HEK293 (cell line): ENCODE measurements at regions not wholly inside any gene's neighbourhood (a gene's known extent, or its start where the extent isn't known, plus 50 kb on each side); places are given as distances from the start of the nearest gene placed in this dataset.

Source experiments
- CTCF ChIA-PET: fragments of 350-600 bp; formaldehyde crosslinking; extraction: SDS; loops from one replicate; lab custom pipeline; 2021; ENCODE audit warnings: antibody characterized with exemption; lab: Yijun Ruan, JAX
- POLR2A ChIA-PET: fragments of 300-600 bp; formaldehyde crosslinking; extraction: SDS; loops from one replicate; lab custom pipeline; 2020; ENCODE audit warnings: antibody characterized with exemption, inconsistent platforms; lab: Yijun Ruan, JAX
- H3K27ac ChIP-seq: fragments of 200-500 bp; sonication (Bioruptor generic); 2 replicates; pipeline ENCODE4 v1.5.1; 2014; ENCODE audit warnings: low read depth, low read length, control low read depth, inconsistent platforms; ENCODE audit errors: extremely low read depth
- H3K36me3 ChIP-seq, 2 experiments: fragments of 200-500 bp in 1 of 2; sonication (Bioruptor generic) in 1 of 2; 1 replicate in 1 of 2; 2 replicates in 1 of 2; pipeline ENCODE4 v1.5.1; 2014 to 2017; ENCODE audit warnings: inconsistent platforms in 2 of 2, low read length in 2 of 2; ENCODE audit not compliant: control insufficient read depth in 2 of 2, insufficient read depth in 1 of 2
- H3K4me1 ChIP-seq: fragments of 200-500 bp; sonication (Bioruptor generic); 2 replicates; pipeline ENCODE4 v1.5.1; 2014; ENCODE audit warnings: mild to moderate bottlenecking, low read length, inconsistent platforms; ENCODE audit not compliant: control insufficient read depth, insufficient read depth
- H3K4me3 ChIP-seq: 2 replicates; pipeline ENCODE4 v1.5.1; 2011; ENCODE audit warnings: low read depth, mild to moderate bottlenecking, control low read depth, low read length, moderate library complexity
- H3K9me3 ChIP-seq: fragments of 200-500 bp; sonication (Bioruptor generic); 2 replicates; pipeline ENCODE4 v1.5.1; 2014; ENCODE audit warnings: low read depth, low read length, inconsistent platforms; ENCODE audit not compliant: control insufficient read depth, insufficient read depth
- ATF2 ChIP-seq: fragments of 450-650 bp; formaldehyde crosslinking; IDR thresholded peaks from 2 replicates; pipeline ENCODE4 v1.5.1; 2016; ENCODE audit warnings: missing biosample characterization, missing genetic modification characterization, low read depth
- CTCF ChIP-seq: fragments of 450-650 bp; formaldehyde crosslinking; IDR thresholded peaks from 2 replicates; pipeline ENCODE4 v1.5.1; 2016; ENCODE audit warnings: missing biosample characterization, missing genetic modification characterization
- ELK4 ChIP-seq: IDR thresholded peaks from 2 replicates; pipeline ENCODE4 v1.6.1; 2011; ENCODE audit warnings: mild to moderate bottlenecking, low read depth, low read length, borderline replicate concordance
- HOXA7 ChIP-seq: sonication (generic); formaldehyde crosslinking; IDR thresholded peaks from 2 replicates; pipeline ENCODE4 v1.8.1; 2022; ENCODE audit warnings: missing genetic modification reagents, borderline replicate concordance
- YY2 ChIP-seq: fragments of 450-650 bp; formaldehyde crosslinking; IDR thresholded peaks from 2 replicates; pipeline ENCODE4 v1.5.1; 2016; ENCODE audit warnings: missing biosample characterization, missing genetic modification characterization
- ZBTB17 ChIP-seq: fragments of 450-650 bp; formaldehyde crosslinking; IDR thresholded peaks from 2 replicates; pipeline ENCODE4 v1.5.1; 2016; ENCODE audit warnings: missing biosample characterization, missing genetic modification characterization
- ZFP3 ChIP-seq: fragments of 450-650 bp; formaldehyde crosslinking; IDR thresholded peaks from 2 replicates; pipeline ENCODE4 v1.5.1; 2016; ENCODE audit warnings: low read depth, missing biosample characterization, missing genetic modification characterization
- ZNF2 ChIP-seq: fragments of 450-650 bp; formaldehyde crosslinking; IDR thresholded peaks from 2 replicates; pipeline ENCODE4 v1.5.1; 2016; ENCODE audit warnings: missing biosample characterization, missing genetic modification characterization
- ZNF24 ChIP-seq: fragments of 450-650 bp; formaldehyde crosslinking; IDR thresholded peaks from 2 replicates; pipeline ENCODE4 v1.5.1; 2016; ENCODE audit warnings: missing biosample characterization, missing genetic modification characterization
- ZNF558 ChIP-seq: fragments of 450-650 bp; formaldehyde crosslinking; IDR thresholded peaks from 2 replicates; pipeline ENCODE4 v1.5.1; 2016; ENCODE audit warnings: missing biosample characterization, missing genetic modification characterization
- ZNF571 ChIP-seq: fragments of 450-650 bp; formaldehyde crosslinking; IDR thresholded peaks from 2 replicates; pipeline ENCODE4 v1.5.0; 2017; ENCODE audit warnings: missing biosample characterization, missing genetic modification characterization
- ZNF654 ChIP-seq: fragments of 450-650 bp; formaldehyde crosslinking; IDR thresholded peaks from 2 replicates; pipeline ENCODE4 v1.5.1; 2016; ENCODE audit warnings: low read depth, missing biosample characterization, missing genetic modification characterization
- ZNF660 ChIP-seq: fragments of 450-650 bp; IDR thresholded peaks from 2 replicates; pipeline ENCODE4 v1.5.1; 2018; ENCODE audit warnings: missing biosample characterization, mild to moderate bottlenecking, missing genetic modification characterization
- ZNF670 ChIP-seq: fragments of 450-650 bp; formaldehyde crosslinking; IDR thresholded peaks from 2 replicates; pipeline ENCODE4 v1.5.1; 2016; ENCODE audit warnings: missing biosample characterization, missing genetic modification characterization, low read depth
- ZNF785 ChIP-seq: fragments of 450-650 bp; formaldehyde crosslinking; IDR thresholded peaks from 2 replicates; pipeline ENCODE4 v1.5.1; 2016; ENCODE audit warnings: missing biosample characterization, missing genetic modification characterization
- ZSCAN30 ChIP-seq: fragments of 450-650 bp; IDR thresholded peaks from 2 replicates; pipeline ENCODE4 v1.5.1; 2018; ENCODE audit warnings: missing biosample characterization, mild to moderate bottlenecking, missing genetic modification characterization, moderate library complexity
- TF ChIP-seq, protein P1 (sequence below): fragments of 450-650 bp; formaldehyde crosslinking; conservative IDR thresholded peaks from 2 replicates; pipeline ENCODE4 v1.5.1; 2016; ENCODE audit warnings: low read depth, missing biosample characterization, missing genetic modification characterization
- TF ChIP-seq, protein P2 (sequence below): fragments of 450-650 bp; formaldehyde crosslinking; IDR thresholded peaks from 2 replicates; pipeline ENCODE4 v1.5.1; 2016; ENCODE audit warnings: missing biosample characterization, missing genetic modification characterization

GRCh38 chr6:97394160-97394748 lies 111.2 kb upstream of the MMS22L start:
- CTCF ChIA-PET: interaction anchor here (0.6 to 5.4 kb wide), 25 partner anchors 10 to 805 kb away, joined by 3 to 55 read pairs (median 3); no protein-coding TSS in a partner anchor
- H3K36me3 ChIP-seq: no peaks in the 10 kb centered on the region
- no peak overlapping the region for H3K27ac ChIP-seq
- no peaks in the 10 kb centered on the region for H3K4me1 ChIP-seq
- no peaks in the 10 kb centered on the region for H3K9me3 ChIP-seq
- no peak for TF ChIP-seq HOXA7 (CRISPR knock-in tag)
- peak; percentile 53; the same call in 1 of the 2 replicates for TF ChIP-seq ZSCAN30 (tag by site-specific recombination)
- TF ChIP-seq ZNF558 (tag by site-specific recombination): no peak
- TF ChIP-seq CTCF (tag by site-specific recombination): peak; percentile 47; the same call in 1 of the 2 replicates
- peak; percentile 56; the same call in 1 of the 2 replicates for TF ChIP-seq ZBTB17 (tag by site-specific recombination)
- no peak for TF ChIP-seq ZFP3
- no peak for TF ChIP-seq ATF2
- peak; percentile 91 for TF ChIP-seq ZNF654 (tag by site-specific recombination)
- 0 out of 2 replicates have a peak, but pooled peaks have one; percentile 25 for TF ChIP-seq ZNF2
- TF ChIP-seq, protein P1, sequence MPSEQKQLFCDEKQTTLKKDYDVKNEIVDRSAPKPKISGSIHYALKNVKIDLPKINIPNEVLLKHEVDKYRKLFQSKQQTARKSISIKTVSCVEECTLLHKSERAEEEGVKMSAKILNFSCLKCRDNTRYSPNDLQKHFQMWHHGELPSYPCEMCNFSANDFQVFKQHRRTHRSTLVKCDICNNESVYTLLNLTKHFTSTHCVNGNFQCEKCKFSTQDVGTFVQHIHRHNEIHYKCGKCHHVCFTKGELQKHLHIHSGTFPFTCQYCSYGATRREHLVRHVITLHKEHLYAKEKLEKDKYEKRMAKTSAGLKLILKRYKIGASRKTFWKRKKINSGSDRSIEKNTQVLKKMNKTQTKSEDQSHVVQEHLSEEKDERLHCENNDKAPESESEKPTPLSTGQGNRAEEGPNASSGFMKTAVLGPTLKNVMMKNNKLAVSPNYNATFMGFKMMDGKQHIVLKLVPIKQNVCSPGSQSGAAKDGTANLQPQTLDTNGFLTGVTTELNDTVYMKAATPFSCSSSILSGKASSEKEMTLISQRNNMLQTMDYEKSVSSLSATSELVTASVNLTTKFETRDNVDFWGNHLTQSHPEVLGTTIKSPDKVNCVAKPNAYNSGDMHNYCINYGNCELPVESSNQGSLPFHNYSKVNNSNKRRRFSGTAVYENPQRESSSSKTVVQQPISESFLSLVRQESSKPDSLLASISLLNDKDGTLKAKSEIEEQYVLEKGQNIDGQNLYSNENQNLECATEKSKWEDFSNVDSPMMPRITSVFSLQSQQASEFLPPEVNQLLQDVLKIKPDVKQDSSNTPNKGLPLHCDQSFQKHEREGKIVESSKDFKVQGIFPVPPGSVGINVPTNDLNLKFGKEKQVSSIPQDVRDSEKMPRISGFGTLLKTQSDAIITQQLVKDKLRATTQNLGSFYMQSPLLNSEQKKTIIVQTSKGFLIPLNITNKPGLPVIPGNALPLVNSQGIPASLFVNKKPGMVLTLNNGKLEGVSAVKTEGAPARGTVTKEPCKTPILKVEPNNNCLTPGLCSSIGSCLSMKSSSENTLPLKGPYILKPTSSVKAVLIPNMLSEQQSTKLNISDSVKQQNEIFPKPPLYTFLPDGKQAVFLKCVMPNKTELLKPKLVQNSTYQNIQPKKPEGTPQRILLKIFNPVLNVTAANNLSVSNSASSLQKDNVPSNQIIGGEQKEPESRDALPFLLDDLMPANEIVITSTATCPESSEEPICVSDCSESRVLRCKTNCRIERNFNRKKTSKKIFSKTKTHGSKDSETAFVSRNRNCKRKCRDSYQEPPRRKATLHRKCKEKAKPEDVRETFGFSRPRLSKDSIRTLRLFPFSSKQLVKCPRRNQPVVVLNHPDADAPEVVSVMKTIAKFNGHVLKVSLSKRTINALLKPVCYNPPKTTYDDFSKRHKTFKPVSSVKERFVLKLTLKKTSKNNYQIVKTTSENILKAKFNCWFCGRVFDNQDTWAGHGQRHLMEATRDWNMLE (tag by site-specific recombination): no peak
- no peak for TF ChIP-seq ELK4
- TF ChIP-seq ZNF571 (tag by site-specific recombination): no peak
- TF ChIP-seq, protein P2, sequence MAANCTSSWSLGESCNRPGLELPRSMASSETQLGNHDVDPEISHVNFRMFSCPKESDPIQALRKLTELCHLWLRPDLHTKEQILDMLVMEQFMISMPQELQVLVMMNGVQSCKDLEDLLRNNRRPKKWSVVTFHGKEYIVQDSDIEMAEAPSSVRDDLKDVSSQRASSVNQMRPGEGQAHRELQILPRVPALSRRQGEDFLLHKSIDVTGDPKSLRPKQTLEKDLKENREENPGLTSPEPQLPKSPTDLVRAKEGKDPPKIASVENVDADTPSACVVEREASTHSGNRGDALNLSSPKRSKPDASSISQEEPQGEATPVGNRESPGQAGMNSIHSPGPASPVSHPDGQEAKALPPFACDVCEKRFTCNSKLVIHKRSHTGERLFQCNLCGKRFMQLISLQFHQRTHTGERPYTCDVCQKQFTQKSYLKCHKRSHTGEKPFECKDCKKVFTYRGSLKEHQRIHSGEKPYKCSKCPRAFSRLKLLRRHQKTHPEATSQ: no peak
- no peak for TF ChIP-seq YY2
- TF ChIP-seq ZNF24: peak; percentile 80
- no peak for TF ChIP-seq ZNF670 (tag by site-specific recombination)
- peak; percentile 70 for TF ChIP-seq ZNF660 (tag by site-specific recombination)
- TF ChIP-seq ZNF785 (tag by site-specific recombination): no peak
- no peak overlapping the region for H3K4me3 ChIP-seq
- POLR2A ChIA-PET: no interaction called here
